HG02938 (cell line): ENCODE measurements at regions not wholly inside any gene's neighbourhood (a gene's known extent, or its start where the extent isn't known, plus 50 kb on each side); places are given as distances from the start of the nearest gene placed in this dataset.

Source experiments
- ATAC-seq: cut with Tn5 transposase; IDR thresholded peaks from one replicate; pipeline ENCODE4 v1.9.1; 2021; ENCODE audit warnings: mild to moderate bottlenecking, moderate library complexity; ENCODE audit not compliant: unreplicated experiment

DNA sequence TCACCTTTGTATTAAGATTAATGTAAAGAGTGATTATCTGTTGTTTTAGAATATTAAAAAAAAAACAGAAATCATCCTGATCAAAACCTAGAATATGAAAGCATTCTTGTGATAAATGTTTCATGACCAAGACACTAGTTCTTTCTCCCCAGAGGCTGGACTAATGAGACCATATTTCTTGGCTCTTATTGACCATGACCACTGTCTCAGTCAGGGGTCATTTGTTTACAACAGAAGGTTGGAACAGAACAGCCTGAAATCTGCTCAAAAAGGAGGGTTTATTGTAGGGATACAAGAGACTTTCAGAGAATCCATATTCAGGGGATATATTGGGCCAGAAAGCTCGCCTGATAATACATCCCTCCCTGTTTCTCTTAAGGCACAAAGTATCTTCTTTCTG is 87.7 kb downstream of the TMEM30B start:
- ATAC-seq: no peak

DNA sequence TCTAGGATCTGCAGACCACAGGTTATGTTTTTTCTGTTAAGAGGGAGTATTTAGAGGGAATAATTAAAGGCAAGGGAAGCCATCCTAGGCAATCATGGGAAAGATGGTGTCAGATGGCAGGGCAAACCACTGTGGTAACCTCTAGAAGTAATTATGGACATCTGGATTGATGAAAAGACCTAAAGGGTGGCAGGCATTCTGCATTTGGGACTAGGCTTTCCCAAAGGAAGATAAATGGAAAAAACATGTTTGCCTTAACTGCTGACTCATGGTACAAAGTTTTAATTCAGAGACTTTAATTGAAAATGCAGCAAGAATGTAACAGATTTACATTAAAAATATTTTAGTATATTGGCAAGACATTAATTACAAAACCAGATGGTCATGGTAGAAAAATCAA is 88.1 kb downstream of the TMEM30B start:
- ATAC-seq: no peak

DNA sequence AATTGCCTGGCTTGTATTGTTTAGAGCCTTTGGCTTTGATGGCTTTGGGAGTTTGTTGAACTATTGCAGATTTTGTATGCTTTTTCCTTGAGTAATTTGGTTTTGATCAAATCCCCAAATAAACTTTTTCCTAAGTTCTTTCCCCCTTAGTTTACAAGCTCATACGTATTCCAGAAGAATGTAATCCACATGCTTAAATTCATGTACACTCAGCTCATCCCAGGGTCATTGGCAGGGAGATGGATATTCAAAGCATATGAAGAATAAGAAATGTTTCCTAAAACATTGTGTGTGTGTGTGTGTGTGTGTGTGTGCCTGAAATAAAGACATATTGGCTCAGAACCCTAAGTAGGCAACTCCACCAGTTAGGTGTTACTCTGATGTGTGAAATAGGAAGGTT is 89.4 kb downstream of the TMEM30B start:
- ATAC-seq: no peak

DNA sequence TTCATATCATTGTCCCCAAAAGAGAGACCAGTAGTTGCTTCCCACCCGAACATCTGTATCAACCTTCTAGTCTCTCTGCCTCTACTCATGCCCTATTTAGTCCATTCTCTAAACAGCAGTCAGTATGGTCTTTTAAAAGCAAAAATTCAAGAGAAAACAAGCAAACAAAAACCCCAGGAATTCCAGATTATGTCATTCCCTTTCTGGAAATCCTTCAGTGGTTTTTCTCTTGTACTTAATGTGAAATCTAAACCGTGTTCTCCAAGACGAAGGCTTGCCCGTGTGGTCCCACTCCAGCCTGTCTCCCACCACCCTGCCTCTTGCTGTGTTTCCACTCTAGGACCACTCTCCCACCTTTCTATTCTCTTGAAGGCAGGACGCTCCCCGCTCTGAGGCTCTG is 90.8 kb downstream of the TMEM30B start:
- no peak for ATAC-seq

DNA sequence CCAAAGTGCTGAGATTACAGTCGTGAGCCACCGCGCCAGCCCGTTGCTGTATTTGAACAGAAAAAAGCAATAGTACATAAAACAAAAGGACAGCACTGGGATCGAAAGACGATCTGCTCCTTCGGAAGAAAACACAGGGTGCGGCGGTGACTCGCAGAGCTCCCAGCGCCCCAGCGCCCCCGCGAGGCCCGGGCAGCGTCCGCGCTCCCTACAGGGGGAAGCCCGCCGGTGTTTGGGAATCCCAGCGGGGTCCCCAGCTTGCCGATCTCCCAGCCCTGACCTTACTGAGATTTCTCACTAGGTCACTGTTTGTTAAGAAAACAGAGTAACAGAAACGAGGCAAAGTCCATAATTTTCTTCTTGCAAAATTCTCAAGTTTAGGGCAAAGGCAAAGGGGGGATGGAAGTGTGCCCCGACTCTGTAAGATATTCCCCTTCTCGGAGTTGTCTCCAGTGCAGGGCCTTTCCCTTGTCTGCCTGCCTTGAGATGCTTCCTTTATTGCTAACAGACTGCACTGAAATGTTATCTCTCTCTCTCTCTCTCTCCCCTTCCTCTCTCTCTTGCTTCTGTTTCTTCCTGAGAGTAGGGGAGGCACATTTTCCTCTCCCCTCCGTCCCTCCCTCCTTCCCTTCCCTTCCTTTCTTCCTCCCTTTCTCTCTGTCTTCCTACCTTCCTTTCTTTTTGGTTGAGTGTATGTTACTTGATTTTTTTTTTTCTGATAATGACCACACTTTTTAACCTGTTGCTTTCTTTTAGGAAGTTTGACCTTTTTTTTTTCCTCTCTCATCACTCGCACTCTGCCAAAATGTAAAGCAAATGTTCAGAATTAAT is 91.9 kb downstream of the TMEM30B start:
- no peak for ATAC-seq

DNA sequence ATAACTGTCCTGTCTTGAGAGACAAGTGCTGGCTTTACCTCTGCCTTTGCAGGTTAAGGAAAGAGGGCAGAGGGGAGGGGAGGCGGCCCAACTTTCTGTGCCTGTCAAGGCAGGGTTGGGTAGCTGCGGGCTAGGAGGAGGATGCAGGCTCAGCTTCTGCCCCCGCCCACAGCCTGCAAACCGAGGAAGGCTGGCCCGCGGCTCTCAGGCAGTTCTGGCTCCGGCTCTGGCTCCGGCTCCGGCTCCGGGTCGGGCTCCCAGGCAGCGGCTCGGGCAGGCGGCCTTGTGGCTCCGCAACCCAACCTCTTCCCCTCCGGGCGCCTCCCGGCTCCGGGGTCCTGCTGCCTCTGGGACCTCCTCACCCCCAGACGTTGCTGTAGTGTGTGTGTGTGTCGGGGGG is 92.9 kb downstream of the TMEM30B start:
- ATAC-seq: no peak

DNA sequence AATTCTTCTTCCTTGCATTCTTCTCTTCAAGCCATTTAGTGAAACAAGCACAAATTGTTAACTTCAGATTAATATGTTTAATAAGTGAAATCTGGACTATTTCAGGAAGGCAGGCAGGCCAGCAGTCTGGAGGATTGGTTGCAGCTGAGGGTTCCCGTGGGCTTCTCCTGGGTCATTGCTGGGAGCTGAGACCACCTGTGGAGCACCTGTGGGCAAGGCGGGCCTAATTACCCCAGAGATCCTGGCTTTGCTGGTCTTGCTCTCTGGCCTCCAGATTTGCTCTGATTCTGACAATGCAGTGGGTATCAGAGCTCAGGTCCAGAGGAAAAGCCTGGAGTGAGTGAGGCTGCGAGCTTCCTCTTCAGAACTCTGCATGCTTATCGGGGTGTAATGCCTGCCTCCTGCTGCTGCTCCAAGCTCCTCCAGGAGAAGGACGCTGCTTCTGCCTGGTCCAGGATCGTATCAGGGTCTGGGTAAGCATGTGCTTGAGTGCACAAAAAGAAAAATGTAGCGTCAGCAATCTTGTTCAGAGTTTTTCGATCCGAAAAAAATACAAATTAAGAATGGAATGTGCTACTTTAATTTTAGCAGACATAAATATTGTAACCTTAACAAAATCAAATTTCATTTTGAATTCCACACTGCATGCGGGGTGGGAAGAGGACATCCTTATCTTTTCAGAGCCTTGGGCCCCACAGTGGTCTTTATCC is 93.8 kb downstream of the TMEM30B start:
- ATAC-seq: no peak

DNA sequence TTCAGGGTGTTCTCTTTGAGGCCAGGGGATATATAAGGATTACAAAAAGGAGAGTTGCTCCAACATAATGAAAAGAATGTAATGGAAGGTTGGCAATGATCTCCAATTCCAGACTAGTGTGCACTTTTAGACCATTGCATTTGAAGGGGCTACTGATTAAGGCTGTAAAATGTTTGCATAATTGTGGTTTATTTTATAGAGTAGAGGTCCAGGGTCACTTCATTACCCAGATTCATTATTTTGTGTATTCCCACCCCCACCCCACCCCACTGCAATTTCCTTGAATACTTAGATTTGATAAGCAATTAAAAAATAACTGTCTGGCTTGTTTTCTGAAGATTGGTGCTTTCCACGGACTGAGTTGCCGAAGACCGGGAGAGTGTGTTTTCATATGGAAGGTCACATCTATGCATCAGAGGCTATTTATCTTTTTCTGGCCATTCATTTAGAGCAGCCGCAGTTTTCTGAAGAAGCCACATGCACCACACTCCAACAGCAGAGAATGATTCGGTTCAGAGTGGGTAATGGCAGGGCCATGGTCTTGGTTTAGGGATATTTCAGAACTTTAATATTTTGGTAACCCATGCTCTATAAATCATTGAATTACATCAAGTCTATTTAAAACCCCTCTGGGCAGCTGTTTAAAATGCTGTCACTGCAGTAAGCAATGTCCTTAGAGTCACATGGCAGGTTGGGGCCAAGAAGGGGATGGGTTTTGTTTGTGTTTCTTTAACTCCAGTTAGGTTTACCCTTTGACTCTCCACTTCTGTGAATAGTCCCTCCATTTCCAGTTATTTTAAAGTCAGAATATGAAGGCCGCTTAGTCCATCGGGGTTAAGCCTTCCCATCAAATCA is 94.6 kb downstream of the TMEM30B start:
- ATAC-seq: no peak

DNA sequence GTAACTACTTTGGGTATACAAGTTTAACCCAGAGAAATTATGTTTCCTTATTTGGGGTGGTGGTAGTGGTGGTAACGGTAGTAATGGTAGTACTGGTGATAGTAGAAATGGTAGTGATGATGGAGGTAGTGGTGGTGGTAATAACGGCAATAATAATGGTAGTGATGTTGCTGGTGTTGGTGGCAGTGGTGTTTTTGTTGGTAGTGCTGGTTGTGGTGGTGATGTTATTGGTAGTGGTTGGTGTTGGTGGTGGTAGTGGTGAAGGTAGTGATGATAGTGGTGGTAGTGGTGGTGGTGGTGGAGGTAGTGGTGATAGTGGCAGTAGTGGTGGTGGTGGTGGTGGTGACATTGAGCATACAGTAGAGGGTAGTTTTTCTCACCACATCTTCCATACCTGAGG is 95.6 kb downstream of the TMEM30B start:
- no peak for ATAC-seq

DNA sequence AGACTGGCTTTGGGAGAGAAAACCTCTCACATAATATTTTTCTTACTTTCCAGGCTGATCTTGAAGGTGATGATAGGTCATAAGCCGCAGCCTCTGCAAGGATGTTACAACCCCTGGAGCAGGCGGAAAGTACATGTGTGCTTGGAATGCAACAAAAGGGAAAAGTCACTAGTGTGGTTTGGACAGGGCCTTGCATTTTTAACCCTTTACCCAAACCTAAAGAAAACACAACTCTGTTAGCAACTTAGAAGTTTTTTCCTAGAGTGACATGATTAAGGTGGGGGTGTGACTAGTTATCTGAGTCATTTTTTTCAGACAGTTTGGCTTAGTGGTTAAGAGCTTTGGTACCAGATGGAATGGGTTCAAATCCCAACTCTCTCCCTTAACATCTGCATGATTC is 97.0 kb downstream of the TMEM30B start:
- no peak for ATAC-seq

DNA sequence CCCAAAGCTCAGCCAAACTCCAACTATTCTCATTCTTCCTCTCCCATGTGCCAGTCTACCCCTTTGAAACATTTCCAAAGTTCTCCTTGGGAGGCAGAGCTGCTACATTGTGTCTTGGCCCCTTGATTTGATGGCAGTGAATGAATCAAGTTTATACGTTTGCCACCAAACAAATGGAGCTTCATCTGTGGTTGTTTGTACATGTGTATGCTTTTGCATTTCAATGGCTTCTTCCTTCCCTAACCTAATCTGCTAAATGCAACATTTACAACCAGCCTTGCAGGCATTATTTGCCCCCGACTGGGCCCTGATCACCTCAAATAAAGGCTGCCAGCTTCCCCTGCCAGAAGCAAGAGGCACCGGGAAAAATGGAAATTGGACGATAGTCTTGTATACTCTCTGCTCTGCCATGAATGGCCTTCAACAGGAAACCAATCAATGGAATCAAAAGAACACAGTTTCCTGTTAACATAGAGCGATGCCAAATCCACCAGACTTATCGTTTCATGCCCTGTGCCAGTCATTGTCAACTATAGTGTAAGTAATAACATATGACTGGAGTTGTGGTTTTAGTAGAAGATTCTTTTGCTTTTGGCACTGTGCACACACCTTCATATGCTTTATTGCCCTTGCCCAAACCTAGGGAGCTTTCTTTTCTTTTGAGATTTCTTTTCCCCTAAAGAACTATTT is 97.8 kb downstream of the TMEM30B start:
- no peak for ATAC-seq

DNA sequence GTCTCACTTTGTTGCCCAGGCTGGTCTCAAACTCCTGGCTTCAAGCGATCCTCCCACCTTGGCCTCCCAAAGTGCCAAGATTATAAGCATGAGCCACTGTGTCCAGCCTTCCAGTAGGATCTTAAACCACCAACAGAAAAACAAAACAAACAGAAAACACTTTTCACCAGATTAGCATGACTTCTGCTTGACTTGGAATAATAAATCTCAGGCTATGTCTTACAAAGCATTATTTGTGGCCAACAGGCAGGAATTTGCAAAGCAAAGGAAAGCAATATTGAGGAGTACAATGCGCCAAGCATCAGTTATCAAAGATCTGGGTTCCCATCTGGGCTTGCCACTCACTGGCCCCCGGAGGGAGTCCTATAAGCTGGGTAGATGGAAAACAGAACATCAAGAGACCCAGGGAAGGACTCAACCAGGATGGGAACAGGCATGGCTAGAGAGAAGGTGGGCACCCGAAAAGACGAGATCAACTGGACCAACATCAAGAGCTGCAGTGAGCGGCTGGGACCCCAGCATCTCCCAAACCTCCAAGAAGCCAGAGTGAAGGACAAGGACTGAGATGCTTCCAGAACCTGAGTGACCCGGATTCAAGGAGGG is 101.2 kb downstream of the TMEM30B start:
- ATAC-seq: no peak

DNA sequence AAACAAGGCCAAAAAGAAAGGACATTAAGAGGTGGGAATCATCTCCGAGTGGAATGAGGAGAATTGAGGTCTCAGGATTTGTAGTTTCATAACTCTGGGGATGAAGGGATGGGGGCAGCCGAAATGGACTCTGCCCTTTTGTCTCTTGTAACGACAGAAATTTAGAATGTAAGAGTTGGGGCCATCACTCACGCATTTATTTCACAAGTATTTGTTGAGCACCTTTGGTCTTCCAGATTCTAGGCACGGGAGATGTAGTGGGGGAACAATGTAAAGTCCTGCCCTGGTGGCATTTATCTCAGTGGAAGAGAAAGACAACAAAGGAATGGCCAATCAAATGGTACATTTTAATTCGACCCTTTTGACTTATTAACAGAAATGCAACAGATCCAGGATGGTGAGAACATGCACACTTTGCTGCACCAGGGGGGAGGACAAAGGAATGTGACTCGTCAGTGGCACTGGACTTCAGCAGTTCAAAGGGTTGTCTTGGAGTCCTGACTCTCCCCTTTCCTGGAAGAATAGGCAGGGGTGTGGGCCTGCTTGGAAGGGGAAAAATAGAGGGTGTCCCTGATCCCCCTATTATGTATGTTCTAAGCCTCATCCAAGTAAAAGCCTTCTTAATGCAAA is 102.0 kb downstream of the TMEM30B start:
- no peak for ATAC-seq

DNA sequence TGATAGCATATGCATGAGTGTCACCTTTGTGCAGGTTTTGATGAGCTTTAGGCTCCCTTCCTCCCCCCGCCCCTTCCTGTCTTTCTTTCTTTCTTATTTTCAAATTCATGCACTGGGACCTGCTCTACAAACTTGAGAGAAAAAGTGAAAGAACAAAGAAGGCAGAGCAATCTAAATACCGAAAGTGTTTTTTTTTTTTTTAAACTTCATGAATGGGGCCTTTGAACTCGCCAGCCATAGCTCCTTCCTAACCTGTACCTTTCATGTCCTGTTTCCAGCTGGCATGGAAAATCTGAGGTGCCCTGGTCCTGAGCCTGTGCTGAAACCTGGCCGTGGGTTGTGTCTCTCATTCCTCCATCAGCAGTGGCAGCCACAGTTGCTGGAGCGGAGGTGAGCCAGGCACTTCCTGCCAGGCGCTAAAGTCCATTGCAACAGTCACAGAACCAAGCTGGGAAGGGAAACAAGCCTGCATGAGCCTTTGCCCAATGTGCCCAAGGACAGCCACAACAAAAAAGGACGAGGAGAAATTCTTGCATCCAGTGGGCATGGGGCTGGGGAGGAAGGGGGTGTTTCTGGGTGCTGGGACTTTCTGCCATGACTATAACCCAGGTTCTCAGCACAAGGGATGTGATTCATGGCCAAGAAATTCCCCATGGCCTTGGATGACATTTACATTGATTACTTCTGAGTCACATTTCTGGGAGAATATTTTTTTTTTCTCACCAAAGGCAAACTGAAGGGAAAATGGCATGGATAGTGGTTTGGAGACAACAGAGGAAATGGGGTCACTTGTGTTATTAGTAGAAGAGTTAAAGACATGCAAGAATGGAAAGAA is 102.7 kb downstream of the TMEM30B start:
- no peak for ATAC-seq

DNA sequence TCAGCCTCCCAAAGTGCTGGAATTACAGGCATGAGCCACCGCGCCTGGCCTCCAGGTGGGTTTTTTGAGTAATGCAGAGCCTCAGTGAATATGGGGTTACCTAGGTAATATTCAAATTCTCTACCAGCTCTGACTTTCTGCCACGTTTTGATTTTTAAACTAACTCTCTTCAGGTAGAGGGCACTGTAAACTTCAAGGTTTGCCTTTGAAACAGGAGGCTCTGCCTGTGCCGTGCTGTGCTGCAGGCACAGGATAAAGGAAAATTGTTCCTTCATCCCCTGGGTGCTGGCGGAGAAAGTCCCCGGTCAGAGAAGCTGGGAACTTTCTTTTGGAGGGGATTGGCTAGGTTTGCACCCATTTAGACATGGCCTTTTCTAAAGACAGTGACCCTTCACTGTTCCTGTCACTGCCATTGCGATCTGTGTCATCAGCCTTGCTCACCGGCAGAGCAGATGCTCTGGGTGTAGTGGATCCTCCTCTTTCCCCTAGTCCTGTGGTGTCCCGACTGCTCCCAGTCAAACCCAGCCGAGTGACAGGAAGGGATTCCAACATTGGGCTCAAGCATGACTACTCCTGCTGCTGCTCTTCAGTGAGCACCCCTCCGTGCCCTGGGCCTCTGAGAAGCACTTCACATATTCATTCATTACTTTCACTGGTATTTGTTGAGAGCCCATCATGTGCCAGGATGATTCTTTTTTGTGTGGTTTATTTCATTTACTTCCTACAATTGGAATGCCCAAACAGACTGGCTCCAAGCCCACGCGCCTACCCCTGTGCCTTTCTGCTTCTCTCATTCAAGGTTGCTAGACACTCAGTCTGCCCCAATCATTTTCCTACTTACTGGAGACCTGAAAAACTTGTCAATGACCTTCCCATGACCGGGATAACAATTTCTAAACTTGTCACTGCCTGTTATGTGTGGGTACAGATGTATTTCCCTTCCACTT is 103.6 kb downstream of the TMEM30B start:
- no peak for ATAC-seq

DNA sequence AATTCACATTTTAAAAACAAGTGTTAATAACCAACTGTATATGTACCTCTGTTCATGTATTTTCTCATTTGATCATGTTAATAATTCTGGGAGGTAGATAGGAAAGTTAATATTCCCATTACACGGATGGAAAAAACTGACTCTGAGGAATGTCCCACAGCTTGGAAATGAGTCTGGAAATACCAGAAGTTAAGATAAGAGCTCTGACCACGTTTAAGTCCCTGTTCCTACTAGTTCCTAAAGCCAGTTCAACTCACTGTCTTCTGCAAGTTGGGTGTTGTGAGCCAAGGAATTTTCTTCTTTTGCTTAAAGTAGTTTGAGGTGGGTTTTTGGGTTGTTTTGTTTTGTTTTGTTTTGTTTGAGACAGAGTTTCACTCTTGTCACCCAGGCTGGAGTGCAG is 104.5 kb downstream of the TMEM30B start:
- no peak for ATAC-seq

DNA sequence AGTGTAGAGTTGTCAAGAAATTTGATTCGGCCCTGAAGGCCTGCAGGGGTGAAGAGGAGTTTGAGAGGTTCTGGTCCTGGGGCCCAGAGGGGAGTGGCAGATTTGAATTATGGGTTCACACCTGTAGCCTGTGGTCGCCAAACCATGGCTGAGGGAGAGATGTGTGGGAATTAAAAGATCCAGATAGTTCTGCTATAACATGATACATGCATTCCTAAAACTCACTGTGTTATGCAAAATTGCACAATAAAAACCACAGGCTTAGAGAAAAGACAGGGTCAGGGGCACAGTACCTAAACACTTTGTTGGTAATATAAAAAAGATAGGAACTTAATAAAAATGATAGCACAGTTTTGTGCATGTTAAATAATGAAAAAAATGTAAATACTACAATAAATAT is 106.2 kb downstream of the TMEM30B start:
- ATAC-seq: no peak

DNA sequence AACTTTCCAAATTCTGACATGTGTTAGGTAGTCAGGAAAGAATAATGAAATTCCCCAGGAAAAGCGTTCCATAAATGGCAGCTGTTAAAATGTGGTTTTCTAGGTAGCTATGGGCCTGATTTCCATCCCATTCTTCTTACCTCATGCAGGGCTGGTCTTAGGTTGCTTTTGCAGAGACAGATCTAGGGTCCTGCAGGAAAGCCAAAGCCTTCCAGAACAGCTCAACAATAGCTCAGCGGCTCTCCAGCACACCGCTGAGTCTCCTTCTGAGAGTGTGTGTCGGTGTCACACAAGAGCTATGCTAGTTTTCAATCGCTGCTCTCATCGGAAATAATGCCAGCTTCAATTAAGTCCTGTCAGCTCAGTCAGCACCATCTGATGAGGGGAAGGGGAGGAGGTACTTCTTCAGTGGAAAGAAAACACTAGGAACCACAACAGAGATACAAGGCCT is 106.7 kb downstream of the TMEM30B start:
- ATAC-seq: no peak
